Fibroblast of lung (primary cell): ENCODE measurements at regions not wholly inside any gene's neighbourhood (a gene's known extent, or its start where the extent isn't known, plus 50 kb on each side); places are given as distances from the start of the nearest gene placed in this dataset.

Experiments
- EZH2 ChIP-seq: IDR thresholded peaks from 2 replicates; pipeline ENCODE4 v1.5.1; 2012; ENCODE audit warnings: low read length, control low read depth, mild to moderate bottlenecking; ENCODE audit errors: missing control alignments
- TF ChIP-seq, protein P1 (sequence below), 2 donors: IDR thresholded peaks in 1 of 2; conservative IDR thresholded peaks in 1 of 2; 1 replicate in 1 of 2; 2 replicates in 1 of 2; pipeline ENCODE4 v1.5.1; 2011 to 2012; ENCODE audit warnings: low read length in 2 of 2, control low read depth in 1 of 2, inconsistent platforms in 1 of 2, low read depth in 1 of 2, mild to moderate bottlenecking in 1 of 2

DNA sequence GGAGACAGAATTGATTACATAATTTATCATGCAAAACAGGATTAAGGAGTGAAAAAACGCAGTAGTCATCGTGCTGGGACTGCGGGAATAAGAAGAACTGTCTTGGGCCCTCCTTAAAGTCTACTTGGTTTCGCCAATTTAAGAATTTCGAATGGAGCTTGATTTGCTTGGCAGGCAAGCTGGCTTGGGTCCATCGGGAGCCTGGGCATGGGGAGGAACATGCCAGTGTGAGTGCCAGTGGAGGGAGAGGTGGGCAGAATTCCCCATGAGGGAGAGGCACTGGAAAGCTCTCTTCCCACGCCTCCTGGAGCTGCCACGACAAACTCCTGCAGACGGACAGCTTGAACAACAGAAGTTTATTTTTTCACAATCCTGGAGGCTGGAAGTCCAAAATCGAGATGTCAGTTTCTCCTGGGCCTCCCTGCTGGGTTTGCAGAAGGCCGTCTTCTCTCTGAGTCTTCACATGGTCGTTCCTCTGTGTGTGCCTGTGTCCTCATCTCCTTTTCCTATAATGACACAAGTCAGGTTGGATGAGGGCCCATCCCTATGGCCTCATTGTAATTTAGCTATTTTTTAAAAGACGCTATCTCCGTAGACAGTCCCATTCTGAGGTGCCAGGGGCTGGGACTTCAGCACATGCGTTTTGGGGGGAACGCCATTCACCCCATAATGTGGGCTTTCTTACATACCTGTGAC lies 528.7 kb upstream of the DPP6 start:
- no peak for TF ChIP-seq EZH2
- TF ChIP-seq, protein P1, sequence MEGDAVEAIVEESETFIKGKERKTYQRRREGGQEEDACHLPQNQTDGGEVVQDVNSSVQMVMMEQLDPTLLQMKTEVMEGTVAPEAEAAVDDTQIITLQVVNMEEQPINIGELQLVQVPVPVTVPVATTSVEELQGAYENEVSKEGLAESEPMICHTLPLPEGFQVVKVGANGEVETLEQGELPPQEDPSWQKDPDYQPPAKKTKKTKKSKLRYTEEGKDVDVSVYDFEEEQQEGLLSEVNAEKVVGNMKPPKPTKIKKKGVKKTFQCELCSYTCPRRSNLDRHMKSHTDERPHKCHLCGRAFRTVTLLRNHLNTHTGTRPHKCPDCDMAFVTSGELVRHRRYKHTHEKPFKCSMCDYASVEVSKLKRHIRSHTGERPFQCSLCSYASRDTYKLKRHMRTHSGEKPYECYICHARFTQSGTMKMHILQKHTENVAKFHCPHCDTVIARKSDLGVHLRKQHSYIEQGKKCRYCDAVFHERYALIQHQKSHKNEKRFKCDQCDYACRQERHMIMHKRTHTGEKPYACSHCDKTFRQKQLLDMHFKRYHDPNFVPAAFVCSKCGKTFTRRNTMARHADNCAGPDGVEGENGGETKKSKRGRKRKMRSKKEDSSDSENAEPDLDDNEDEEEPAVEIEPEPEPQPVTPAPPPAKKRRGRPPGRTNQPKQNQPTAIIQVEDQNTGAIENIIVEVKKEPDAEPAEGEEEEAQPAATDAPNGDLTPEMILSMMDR (conservative IDR thresholded peaks at IDR 0.05 in 1 of 2, IDR thresholded peaks at IDR 0.05 in 1 of 2; ENCODE audit: low read depth in 1 of 2, low read length in 2 of 2): no peak
